Tibial nerve (tissue), 4 donors: ENCODE measurements at regions not wholly inside any gene's neighbourhood (a gene's known extent, or its start where the extent isn't known, plus 50 kb on each side); places are given as distances from the start of the nearest gene placed in this dataset.

Experiments used
- CTCF ChIP-seq, 5 experiments: fragments of 200-600 bp in 3 of 5; fragments of 450-650 bp in 2 of 5; sonication (generic) in 3 of 5; IDR thresholded peaks; one replicate each; pipeline ENCODE4 v1.5.1; 2016 to 2019; ENCODE audit warnings: antibody characterized with exemption in 5 of 5, mild to moderate bottlenecking in 3 of 5, moderate library complexity in 2 of 5
- EP300 ChIP-seq, 2 donors: sonication (generic); formaldehyde crosslinking; IDR thresholded peaks; one replicate each; pipeline ENCODE4 v1.6.1; 2017; ENCODE audit warnings: antibody characterized with exemption in 2 of 2, mild to moderate bottlenecking in 1 of 2
- POLR2A ChIP-seq, 2 donors: fragments of 450-650 bp; IDR thresholded peaks; one replicate each; pipeline ENCODE4 v1.6.1; 2017; ENCODE audit warnings: antibody characterized with exemption in 2 of 2, mild to moderate bottlenecking in 2 of 2, moderate library complexity in 2 of 2

- TF ChIP-seq CTCF (IDR thresholded peaks at IDR 0.05) (no peak), POLR2A (IDR thresholded peaks at IDR 0.05) (no peak), EP300 (IDR thresholded peaks at IDR 0.05) (no peak)
Measured at GRCh38 chr7:68434857-68435256, 1163.4 kb upstream of the AUTS2 start.
